Kidney epithelial cell (primary cell): ENCODE measurements at regions not wholly inside any gene's neighbourhood (a gene's known extent, or its start where the extent isn't known, plus 50 kb on each side); places are given as distances from the start of the nearest gene placed in this dataset.

Experiments
- DNase-seq: peaks from one replicate; pipeline ENCODE4 v3.0.0-alpha.2; 2010; ENCODE audit warnings: low read depth
- H3K27me3 ChIP-seq: 2 replicates; pipeline ENCODE4 v1.6.0; 2011; ENCODE audit warnings: low read length; ENCODE audit not compliant: control insufficient read depth, insufficient read depth
- H3K36me3 ChIP-seq: 2 replicates; pipeline ENCODE4 v1.5.1; 2011; ENCODE audit warnings: low read length; ENCODE audit not compliant: control insufficient read depth, insufficient read depth
- H3K4me3 ChIP-seq: 2 replicates; pipeline ENCODE4 v1.5.1; 2011; ENCODE audit warnings: low read depth, mild to moderate bottlenecking, control low read depth, low read length
- CTCF ChIP-seq: IDR thresholded peaks from 2 replicates; pipeline ENCODE4 v1.5.1; 2011; ENCODE audit warnings: mild to moderate bottlenecking, moderate library complexity, low read length, control low read depth, inconsistent platforms; ENCODE audit not compliant: insufficient read depth, poor library complexity, severe bottlenecking

GRCh38 chr2:64876137-64876647 lies 113.0 kb upstream of the SLC1A4 start:
- TF ChIP-seq CTCF: no peak
- H3K36me3 ChIP-seq: no peaks in the 10 kb centered on the region
- H3K4me3 ChIP-seq: no peak overlapping the region
- no peaks in the 10 kb centered on the region for H3K27me3 ChIP-seq
- peak; percentile 79 for DNase-seq

GRCh38 chr2:64879745-64880144 lies 109.5 kb upstream of the SLC1A4 start:
- Histone ChIP-seq H3K36me3 (no peaks in the 10 kb centered on the region), H3K4me3 (no peak overlapping the region), H3K27me3 (no peaks in the 10 kb centered on the region)
- no peak for DNase-seq
- TF ChIP-seq CTCF: no peak

- TF ChIP-seq CTCF: no peak
- H3K4me3 ChIP-seq: no peak overlapping the region
Observed at GRCh38 chr2:64880193-64880951, 108.8 kb upstream of the SLC1A4 start.

GRCh38 chr2:64881037-64881492 lies 108.1 kb upstream of the SLC1A4 start:
- Histone ChIP-seq H3K4me3 (no peak overlapping the region), H3K36me3 (no peaks in the 10 kb centered on the region), H3K27me3 (no peaks in the 10 kb centered on the region)
- no peak for TF ChIP-seq CTCF
- no peak for DNase-seq

More at GRCh38 chr2:64880193-64880951, 108.8 kb upstream of the SLC1A4 start:
- Histone ChIP-seq H3K36me3 (no peaks in the 10 kb centered on the region), H3K27me3 (no peaks in the 10 kb centered on the region)
- no peak for DNase-seq

GRCh38 chr2:64887565-64887964 lies 101.6 kb upstream of the SLC1A4 start:
- TF ChIP-seq CTCF: no peak
- Histone ChIP-seq H3K4me3 (no peak overlapping the region), H3K36me3 (no peaks in the 10 kb centered on the region), H3K27me3 (no peaks in the 10 kb centered on the region)
- DNase-seq: no peak
